ENCODE measurements at regions not wholly inside any gene's neighbourhood (a gene's known extent, or its start where the extent isn't known, plus 50 kb on each side); places are given as distances from the start of the nearest gene placed in this dataset.

DNA sequence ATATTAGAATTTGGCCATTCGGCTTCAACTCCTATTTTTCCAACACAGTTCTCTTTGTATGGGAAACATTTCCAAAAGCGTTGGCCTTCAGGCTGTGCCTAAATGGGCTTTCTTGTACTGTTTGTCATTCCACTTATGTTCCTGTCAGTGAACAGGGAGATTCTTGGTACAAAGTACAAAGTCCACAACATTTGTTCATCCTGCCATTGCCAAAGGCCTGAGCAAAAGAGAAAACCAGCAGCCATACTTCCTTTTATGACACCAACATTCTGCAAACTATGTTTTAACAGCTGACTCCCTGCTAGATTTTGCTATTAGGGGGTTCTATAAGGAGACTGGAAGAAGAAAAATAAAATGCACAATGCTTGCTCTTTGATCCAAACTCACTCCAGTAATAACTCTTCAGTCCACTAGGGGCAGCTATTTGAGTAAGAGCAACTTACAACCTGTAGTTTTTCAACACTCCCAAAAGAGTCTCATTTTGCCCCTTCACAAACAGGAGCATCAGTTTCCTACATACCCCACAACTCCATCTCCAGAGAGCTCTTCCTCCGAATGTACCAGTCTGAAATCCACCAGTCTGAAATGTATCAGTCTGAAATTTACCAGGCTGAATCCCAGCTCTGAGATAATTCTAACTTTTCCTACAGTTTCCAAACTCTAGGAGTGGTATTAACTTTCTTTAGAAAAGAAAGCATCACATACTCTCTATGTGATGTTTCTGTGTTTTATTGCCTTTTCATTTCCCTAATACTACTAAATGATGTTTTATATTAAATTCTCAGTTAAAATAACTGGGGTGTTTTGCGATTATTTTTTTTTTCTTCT lies 693.8 kb downstream of the DNAH5 start:
- TF ChIP-seq, protein P1, sequence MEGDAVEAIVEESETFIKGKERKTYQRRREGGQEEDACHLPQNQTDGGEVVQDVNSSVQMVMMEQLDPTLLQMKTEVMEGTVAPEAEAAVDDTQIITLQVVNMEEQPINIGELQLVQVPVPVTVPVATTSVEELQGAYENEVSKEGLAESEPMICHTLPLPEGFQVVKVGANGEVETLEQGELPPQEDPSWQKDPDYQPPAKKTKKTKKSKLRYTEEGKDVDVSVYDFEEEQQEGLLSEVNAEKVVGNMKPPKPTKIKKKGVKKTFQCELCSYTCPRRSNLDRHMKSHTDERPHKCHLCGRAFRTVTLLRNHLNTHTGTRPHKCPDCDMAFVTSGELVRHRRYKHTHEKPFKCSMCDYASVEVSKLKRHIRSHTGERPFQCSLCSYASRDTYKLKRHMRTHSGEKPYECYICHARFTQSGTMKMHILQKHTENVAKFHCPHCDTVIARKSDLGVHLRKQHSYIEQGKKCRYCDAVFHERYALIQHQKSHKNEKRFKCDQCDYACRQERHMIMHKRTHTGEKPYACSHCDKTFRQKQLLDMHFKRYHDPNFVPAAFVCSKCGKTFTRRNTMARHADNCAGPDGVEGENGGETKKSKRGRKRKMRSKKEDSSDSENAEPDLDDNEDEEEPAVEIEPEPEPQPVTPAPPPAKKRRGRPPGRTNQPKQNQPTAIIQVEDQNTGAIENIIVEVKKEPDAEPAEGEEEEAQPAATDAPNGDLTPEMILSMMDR (IDR thresholded peaks at IDR 0.05; ENCODE audit: low read depth, low read length, poor library complexity, severe bottlenecking): peak; percentile 70
- TF ChIP-seq EZH2phosphoT487 (IDR thresholded peaks at IDR 0.05; ENCODE audit: borderline replicate concordance, low read length): no peak

All from DOHH2 (cell line).